GM21717 (cell line): ENCODE measurements at regions not wholly inside any gene's neighbourhood (a gene's known extent, or its start where the extent isn't known, plus 50 kb on each side); places are given as distances from the start of the nearest gene placed in this dataset.
"Not testable (repeated sequence)": the region's sequence is repeated elsewhere in the genome, so short reads cannot be mapped to it uniquely, and the experiment has no call there.

Experiments used
- ATAC-seq: cut with Tn5 transposase; IDR thresholded peaks from one replicate; pipeline ENCODE4 v1.9.1; 2021; ENCODE audit warnings: mild to moderate bottlenecking, moderate library complexity; ENCODE audit not compliant: unreplicated experiment

- ATAC-seq = no peak
Observed at GRCh38 chrX:46178763-46179162, 366.5 kb downstream of the ZNF674 start.

- no peak for ATAC-seq
Observed at GRCh38 chrX:46173159-46173558, 372.1 kb downstream of the ZNF674 start.

- not testable (repeated sequence) for ATAC-seq
Observed at GRCh38 chrX:46171457-46171856, 373.8 kb downstream of the ZNF674 start.

GRCh38 chrX:46169808-46170207 lies 375.4 kb downstream of the ZNF674 start:
- no peak for ATAC-seq

GRCh38 chrX:46168254-46168653 lies 377.0 kb downstream of the ZNF674 start:
- no peak for ATAC-seq

- ATAC-seq = no peak
Observed at GRCh38 chrX:46165866-46166265, 379.4 kb downstream of the ZNF674 start.

- ATAC-seq = no peak
Observed at GRCh38 chrX:46165411-46165810, 379.8 kb downstream of the ZNF674 start.

- ATAC-seq = no peak
Observed at GRCh38 chrX:46152756-46153155, 392.5 kb downstream of the ZNF674 start.

GRCh38 chrX:46151332-46151731 lies 393.9 kb downstream of the ZNF674 start:
- not testable (repeated sequence) for ATAC-seq

- ATAC-seq = no peak
Observed at GRCh38 chrX:46144566-46144965, 400.7 kb downstream of the ZNF674 start.

GRCh38 chrX:46140272-46140671 lies 404.9 kb downstream of the ZNF674 start:
- ATAC-seq = no peak

GRCh38 chrX:46130247-46130646 lies 415.0 kb downstream of the ZNF674 start:
- no peak for ATAC-seq

- ATAC-seq = peak; percentile 64
Observed at GRCh38 chrX:46125111-46125510, 420.1 kb downstream of the ZNF674 start.

- ATAC-seq = no peak
Observed at GRCh38 chrX:46117234-46117633, 428.0 kb downstream of the ZNF674 start.

GRCh38 chrX:46087310-46087709 lies 457.9 kb downstream of the ZNF674 start:
- not testable (repeated sequence) for ATAC-seq

GRCh38 chrX:46080121-46080520 lies 465.1 kb downstream of the ZNF674 start:
- ATAC-seq = not testable (repeated sequence)

- no peak for ATAC-seq
Observed at GRCh38 chrX:46072791-46073190, 472.4 kb downstream of the ZNF674 start.

- ATAC-seq = no peak
Observed at GRCh38 chrX:46072372-46072771, 472.8 kb downstream of the ZNF674 start.

GRCh38 chrX:46070421-46070820 lies 474.8 kb downstream of the ZNF674 start:
- ATAC-seq = no peak

GRCh38 chrX:46059316-46059715 lies 485.9 kb downstream of the ZNF674 start:
- no peak for ATAC-seq

- ATAC-seq = no peak
Observed at GRCh38 chrX:46044486-46044885, 500.7 kb downstream of the ZNF674 start.

- no peak for ATAC-seq
Observed at GRCh38 chrX:46040001-46040400, 505.2 kb downstream of the ZNF674 start.

GRCh38 chrX:46039526-46039925 lies 505.7 kb downstream of the ZNF674 start:
- no peak for ATAC-seq

GRCh38 chrX:46036508-46036907 lies 508.7 kb downstream of the ZNF674 start:
- ATAC-seq = no peak
